ENCODE measurements at regions not wholly inside any gene's neighbourhood (a gene's known extent, or its start where the extent isn't known, plus 50 kb on each side); places are given as distances from the start of the nearest gene placed in this dataset.

- Histone ChIP-seq H3K27ac (ENCODE audit: low read depth in 1 of 3, low read length in 2 of 3) (no peak overlapping the region), H3K4me1 (ENCODE audit: control insufficient read depth in 3 of 3, insufficient read depth in 2 of 3, low read depth in 1 of 3, low read length in 2 of 3) (no peaks in the 10 kb centered on the region), H3K27me3 (ENCODE audit: control insufficient read depth in 3 of 3, insufficient read depth in 3 of 3, low read length in 3 of 3) (peaks cover 0 to 2% (median 0%) of the 10 kb centered on the region in 3 donors), H3K36me3 (ENCODE audit: control insufficient read depth in 3 of 3, insufficient read depth in 2 of 3, low read depth in 1 of 3, low read length in 3 of 3) (no peaks in the 10 kb centered on the region), H3K4me3 (ENCODE audit: low read depth in 1 of 3, low read length in 3 of 3) (no peak overlapping the region), H3K9me3 (ENCODE audit: control insufficient read depth in 2 of 2, insufficient read depth in 1 of 2, low read depth in 1 of 2, low read length in 1 of 2) (no peaks in the 10 kb centered on the region)
- DNase-seq: no peak
- no peak for FAIRE-seq
- WGBS, 3 donors: 67 to 86% (median 78%) methylated on average over 7 of the region's 7 CpGs
These were observed 62.8 kb upstream of the ANO3 start for GRCh38 chr11:26268980-26269660.

GRCh38 chr11:26271666-26272065 lies 60.3 kb upstream of the ANO3 start:
- H3K36me3 ChIP-seq (ENCODE audit: control insufficient read depth in 3 of 3, insufficient read depth in 2 of 3, low read depth in 1 of 3, low read length in 3 of 3): no peaks in the 10 kb centered on the region
- 71 to 87% (median 78%) methylated on average over 2 of the region's 2 CpGs for WGBS, 3 donors
- peaks cover 0 to 2% (median 0%) of the 10 kb centered on the region in 3 donors for H3K27me3 ChIP-seq (ENCODE audit: control insufficient read depth in 3 of 3, insufficient read depth in 3 of 3, low read length in 3 of 3)
- H3K4me1 ChIP-seq (ENCODE audit: control insufficient read depth in 3 of 3, insufficient read depth in 2 of 3, low read depth in 1 of 3, low read length in 2 of 3): no peaks in the 10 kb centered on the region
- no peaks in the 10 kb centered on the region for H3K9me3 ChIP-seq (ENCODE audit: control insufficient read depth in 2 of 2, insufficient read depth in 1 of 2, low read depth in 1 of 2, low read length in 1 of 2)
- no peak overlapping the region for H3K27ac ChIP-seq (ENCODE audit: low read depth in 1 of 3, low read length in 2 of 3)
- H3K4me3 ChIP-seq (ENCODE audit: low read depth in 1 of 3, low read length in 3 of 3): no peak overlapping the region
- no peak for DNase-seq
- no peak for FAIRE-seq

GRCh38 chr11:26276798-26277424 lies 55.0 kb upstream of the ANO3 start:
- Histone ChIP-seq H3K36me3 (ENCODE audit: control insufficient read depth in 3 of 3, insufficient read depth in 2 of 3, low read depth in 1 of 3, low read length in 3 of 3) (no peaks in the 10 kb centered on the region), H3K4me1 (ENCODE audit: control insufficient read depth in 3 of 3, insufficient read depth in 2 of 3, low read depth in 1 of 3, low read length in 2 of 3) (no peaks in the 10 kb centered on the region), H3K27me3 (ENCODE audit: control insufficient read depth in 3 of 3, insufficient read depth in 3 of 3, low read length in 3 of 3) (peaks cover 0 to 2% (median 0%) of the 10 kb centered on the region in 3 donors), H3K9me3 (ENCODE audit: control insufficient read depth in 2 of 2, insufficient read depth in 1 of 2, low read depth in 1 of 2, low read length in 1 of 2) (no peaks in the 10 kb centered on the region), H3K4me3 (ENCODE audit: low read depth in 1 of 3, low read length in 3 of 3) (no peak overlapping the region), H3K27ac (ENCODE audit: low read depth in 1 of 3, low read length in 2 of 3) (no peak overlapping the region)
- peak; percentile 41 to 54 for DNase-seq
- 1 to 6% (median 6%) methylated on average over 4 of the region's 4 CpGs for WGBS, 3 donors
- peak; percentile 23 for FAIRE-seq

- Histone ChIP-seq H3K27ac (ENCODE audit: low read depth in 1 of 3, low read length in 2 of 3) (no peak overlapping the region), H3K4me3 (ENCODE audit: low read depth in 1 of 3, low read length in 3 of 3) (no peak overlapping the region), H3K27me3 (ENCODE audit: control insufficient read depth in 3 of 3, insufficient read depth in 3 of 3, low read length in 3 of 3) (peaks cover 0 to 2% (median 0%) of the 10 kb centered on the region in 3 donors), H3K4me1 (ENCODE audit: control insufficient read depth in 3 of 3, insufficient read depth in 2 of 3, low read depth in 1 of 3, low read length in 2 of 3) (no peaks in the 10 kb centered on the region), H3K9me3 (ENCODE audit: control insufficient read depth in 2 of 2, insufficient read depth in 1 of 2, low read depth in 1 of 2, low read length in 1 of 2) (no peaks in the 10 kb centered on the region), H3K36me3 (ENCODE audit: control insufficient read depth in 3 of 3, insufficient read depth in 2 of 3, low read depth in 1 of 3, low read length in 3 of 3) (no peaks in the 10 kb centered on the region)
- no peak for FAIRE-seq
- 0 to 15% (median 0%) methylated on average over 1 of the region's 1 CpG for WGBS, 3 donors
- DNase-seq: no peak
These were observed 53.6 kb upstream of the ANO3 start for GRCh38 chr11:26278354-26278753.
